ENCODE measurements at regions not wholly inside any gene's neighbourhood (a gene's known extent, or its start where the extent isn't known, plus 50 kb on each side); places are given as distances from the start of the nearest gene placed in this dataset.
"Not testable (repeated sequence)": the region's sequence is repeated elsewhere in the genome, so short reads cannot be mapped to it uniquely, and the experiment has no call there.

DNA sequence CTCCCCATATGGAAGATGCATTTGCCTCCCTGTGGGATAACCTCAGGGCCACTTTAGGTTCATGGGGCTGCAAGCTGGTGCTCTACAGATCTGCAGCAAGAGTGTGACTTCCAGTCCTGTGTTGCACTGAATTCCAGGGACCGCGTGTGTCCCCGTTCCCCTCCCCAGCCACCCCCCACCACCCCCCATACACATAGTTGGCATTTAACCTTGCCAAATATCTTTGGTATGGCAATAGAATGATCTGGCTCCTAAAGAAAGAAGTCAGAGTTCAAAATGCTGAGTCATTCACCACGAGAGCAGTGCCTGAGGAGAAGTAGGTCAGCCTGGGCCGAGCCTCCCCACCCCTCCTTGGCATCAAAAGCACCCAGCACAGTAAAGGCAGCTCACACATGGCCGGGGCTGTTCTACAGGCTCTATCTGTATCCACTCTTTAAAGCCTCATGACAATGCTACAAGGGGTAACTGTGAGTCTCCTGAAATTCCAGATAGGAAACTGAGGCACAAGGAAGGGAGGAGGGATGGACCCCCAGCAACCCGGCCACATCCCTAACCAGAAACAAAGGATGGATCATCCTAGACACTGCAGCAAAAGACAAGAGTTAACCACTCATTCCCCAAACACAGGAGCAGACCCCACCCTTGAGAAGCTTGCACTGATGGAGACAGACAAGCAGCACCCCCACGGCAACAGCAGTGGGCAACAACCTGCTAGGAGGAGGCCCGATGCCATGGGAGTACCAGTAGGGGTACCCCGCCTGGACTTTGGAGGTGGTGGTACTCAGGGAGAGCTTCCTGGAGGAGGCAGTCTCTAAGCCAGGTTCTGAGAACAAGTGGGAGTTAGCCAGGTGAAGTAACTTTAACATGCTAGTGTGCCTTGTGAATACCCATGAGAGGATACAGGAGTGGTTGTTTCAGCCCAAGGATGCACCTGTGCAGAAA is 70.3 kb upstream of the NANOS1 start:
- H3K36me3 ChIP-seq: no peaks in the 10 kb centered on the region
- no peak overlapping the region for H3K4me3 ChIP-seq (replicated peaks in 1 of 3)
- 36 to 39% methylated on average over 9 to 10 of the region's 10 CpGs for WGBS, 2 donors
- H3K27ac ChIP-seq: peak overlapping the region; percentile 61 to 77 (median 68)
- intact Hi-C loops (cut with DNase I): no loop called here
- no peaks in the 10 kb centered on the region for H3K27me3 ChIP-seq
- peaks cover 15 to 23% of the 10 kb centered on the region in 2 donors for H3K4me1 ChIP-seq
- no peaks in the 10 kb centered on the region for H3K9me3 ChIP-seq
- TF ChIP-seq POLR2A (IDR thresholded peaks at IDR 0.05): no peak
- TF ChIP-seq, protein P1, sequence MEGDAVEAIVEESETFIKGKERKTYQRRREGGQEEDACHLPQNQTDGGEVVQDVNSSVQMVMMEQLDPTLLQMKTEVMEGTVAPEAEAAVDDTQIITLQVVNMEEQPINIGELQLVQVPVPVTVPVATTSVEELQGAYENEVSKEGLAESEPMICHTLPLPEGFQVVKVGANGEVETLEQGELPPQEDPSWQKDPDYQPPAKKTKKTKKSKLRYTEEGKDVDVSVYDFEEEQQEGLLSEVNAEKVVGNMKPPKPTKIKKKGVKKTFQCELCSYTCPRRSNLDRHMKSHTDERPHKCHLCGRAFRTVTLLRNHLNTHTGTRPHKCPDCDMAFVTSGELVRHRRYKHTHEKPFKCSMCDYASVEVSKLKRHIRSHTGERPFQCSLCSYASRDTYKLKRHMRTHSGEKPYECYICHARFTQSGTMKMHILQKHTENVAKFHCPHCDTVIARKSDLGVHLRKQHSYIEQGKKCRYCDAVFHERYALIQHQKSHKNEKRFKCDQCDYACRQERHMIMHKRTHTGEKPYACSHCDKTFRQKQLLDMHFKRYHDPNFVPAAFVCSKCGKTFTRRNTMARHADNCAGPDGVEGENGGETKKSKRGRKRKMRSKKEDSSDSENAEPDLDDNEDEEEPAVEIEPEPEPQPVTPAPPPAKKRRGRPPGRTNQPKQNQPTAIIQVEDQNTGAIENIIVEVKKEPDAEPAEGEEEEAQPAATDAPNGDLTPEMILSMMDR (IDR thresholded peaks at IDR 0.05): no peak
- peak; percentile 88 for DNase-seq

DNA sequence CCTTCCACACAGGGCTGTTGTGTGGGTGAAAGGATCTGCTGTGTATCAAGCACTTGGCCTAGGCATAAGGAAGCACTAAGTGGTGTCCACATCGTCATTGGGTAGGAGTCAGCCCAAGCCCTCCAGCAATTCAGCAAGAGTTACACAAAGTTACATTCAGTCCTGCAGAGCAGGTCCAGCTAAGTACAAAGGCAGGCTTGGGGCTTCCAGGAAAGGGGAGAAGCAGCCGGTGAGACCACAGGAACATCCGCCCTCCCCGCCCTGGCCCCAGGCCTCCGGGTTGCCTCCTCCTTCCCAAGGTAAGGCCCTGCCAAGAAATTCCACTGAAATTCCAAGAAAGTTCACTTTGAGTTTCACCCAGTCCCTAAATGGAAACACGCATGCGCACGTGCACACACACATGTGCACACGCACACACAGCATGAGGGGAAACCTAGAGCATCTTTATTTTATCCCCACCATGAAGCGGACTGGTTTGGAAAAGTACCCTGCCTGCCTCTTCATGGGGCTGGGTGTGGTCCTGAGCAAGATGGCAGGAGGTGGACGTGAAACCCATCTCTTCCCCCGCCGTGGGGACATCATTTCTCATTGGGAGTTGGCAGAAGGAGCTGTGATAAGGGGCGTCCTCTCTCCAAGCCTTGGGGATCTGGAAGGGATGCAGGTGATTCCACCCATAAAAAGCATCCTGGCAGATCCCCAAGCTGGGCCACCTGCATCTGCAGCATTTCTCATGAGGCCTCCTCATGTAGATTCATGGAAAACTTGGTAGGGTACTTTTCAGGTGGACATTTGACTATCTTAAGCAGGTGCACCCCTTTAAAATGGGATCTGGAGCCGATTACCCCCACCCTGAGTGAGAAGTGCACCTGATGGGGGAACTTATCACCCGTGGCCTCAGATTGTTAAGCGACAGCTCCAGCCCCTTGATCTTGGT is 69.1 kb upstream of the NANOS1 start:
- Histone ChIP-seq H3K9me3 (no peaks in the 10 kb centered on the region), H3K36me3 (no peaks in the 10 kb centered on the region), H3K4me3 (replicated peaks in 1 of 3) (no peak overlapping the region), H3K27me3 (no peaks in the 10 kb centered on the region), H3K4me1 (peaks cover 15 to 23% of the 10 kb centered on the region in 2 donors), H3K27ac (peak overlapping the region in 2 of 3 donors; percentile 52 to 61)
- TF ChIP-seq POLR2A (IDR thresholded peaks at IDR 0.05): no peak
- TF ChIP-seq, protein P1 (IDR thresholded peaks at IDR 0.05): no peak
- WGBS, 2 donors: 81 to 82% methylated on average over 16 of the region's 17 CpGs
- intact Hi-C loops (cut with DNase I): no loop called here
- no peak for DNase-seq

GRCh38 chr10:118961436-118961835 is 68.1 kb upstream of the NANOS1 start:
- Histone ChIP-seq H3K27ac (no peak overlapping the region), H3K27me3 (no peaks in the 10 kb centered on the region), H3K36me3 (no peaks in the 10 kb centered on the region), H3K9me3 (no peaks in the 10 kb centered on the region), H3K4me3 (replicated peaks in 1 of 3) (no peak overlapping the region), H3K4me1 (peaks cover 15 to 23% of the 10 kb centered on the region in 2 donors)
- intact Hi-C loops (cut with DNase I): no loop called here
- 75 to 78% methylated on average over 7 of the region's 7 CpGs for WGBS, 2 donors
- no peak for DNase-seq
- no peak for TF ChIP-seq POLR2A (IDR thresholded peaks at IDR 0.05)
- TF ChIP-seq, protein P1 (IDR thresholded peaks at IDR 0.05): no peak

DNA sequence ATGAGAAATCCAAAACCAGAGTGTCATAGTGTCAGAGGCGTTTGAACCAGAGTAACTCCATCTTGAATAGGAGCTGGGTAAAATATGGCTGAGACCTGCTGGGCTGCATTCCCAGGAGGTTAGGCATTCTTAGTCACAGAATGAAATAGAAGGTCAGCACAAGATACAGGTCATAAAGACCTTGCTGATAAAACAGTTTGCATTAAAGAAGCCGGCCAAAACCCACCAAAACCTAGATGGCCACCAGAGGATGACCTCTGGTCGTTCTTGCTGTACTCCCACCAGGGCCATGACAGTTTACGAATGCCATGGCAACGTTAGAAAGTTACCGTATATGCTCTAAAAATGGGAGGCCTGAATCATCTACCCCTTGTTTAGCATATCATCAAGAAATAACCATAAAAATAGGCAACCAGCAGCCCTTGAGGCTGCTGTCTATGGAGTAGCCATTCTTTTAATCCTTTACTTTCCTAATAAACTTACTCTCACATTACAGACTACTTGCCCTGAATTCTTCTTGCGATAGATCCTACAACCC is 67.1 kb upstream of the NANOS1 start:
- H3K27ac ChIP-seq; H3K9me3 ChIP-seq; H3K27me3 ChIP-seq; intact Hi-C loops (cut with DNase I); H3K36me3 ChIP-seq; DNase-seq; H3K4me3 ChIP-seq (replicated peaks in 1 of 3): not testable (repeated sequence)
- 69 to 71% methylated on average over 7 of the region's 7 CpGs for WGBS, 2 donors
- H3K4me1 ChIP-seq: peaks cover 15 to 23% of the 10 kb centered on the region in 2 donors

GRCh38 chr10:118963341-118963740 is 66.2 kb upstream of the NANOS1 start:
- no peak overlapping the region for H3K4me3 ChIP-seq (replicated peaks in 1 of 3)
- H3K36me3 ChIP-seq: no peaks in the 10 kb centered on the region
- WGBS, 2 donors: 86 to 87% methylated on average over 10 of the region's 10 CpGs
- H3K9me3 ChIP-seq: no peaks in the 10 kb centered on the region
- peaks cover 15 to 18% of the 10 kb centered on the region in 2 donors for H3K4me1 ChIP-seq
- no peak overlapping the region for H3K27ac ChIP-seq
- TF ChIP-seq, protein P1 (IDR thresholded peaks at IDR 0.05): no peak
- TF ChIP-seq POLR2A (IDR thresholded peaks at IDR 0.05): no peak
- no peaks in the 10 kb centered on the region for H3K27me3 ChIP-seq
- DNase-seq: no peak
- intact Hi-C loops (cut with DNase I): no loop called here

Data from thyroid gland (tissue), 4 donors.